ENCODE measurements at regions not wholly inside any gene's neighbourhood (a gene's known extent, or its start where the extent isn't known, plus 50 kb on each side); places are given as distances from the start of the nearest gene placed in this dataset.
"Not testable (repeated sequence)": the region's sequence is repeated elsewhere in the genome, so short reads cannot be mapped to it uniquely, and the experiment has no call there.

GRCh38 chr22:22296047-22296446 lies 51.5 kb downstream of the VPREB1 start:
- DNase-seq (ENCODE audit: low spot score) = not testable (repeated sequence)

- DNase-seq (ENCODE audit: low spot score) = not testable (repeated sequence)
Observed at GRCh38 chr22:22297159-22297793, 52.7 kb downstream of the VPREB1 start.

GRCh38 chr22:22297794-22298653 lies 53.4 kb downstream of the VPREB1 start:
- DNase-seq (ENCODE audit: low spot score) = peak; percentile 61

- not testable (repeated sequence) for DNase-seq (ENCODE audit: low spot score)
Observed at GRCh38 chr22:22298654-22299009, 54.0 kb downstream of the VPREB1 start.

DNA sequence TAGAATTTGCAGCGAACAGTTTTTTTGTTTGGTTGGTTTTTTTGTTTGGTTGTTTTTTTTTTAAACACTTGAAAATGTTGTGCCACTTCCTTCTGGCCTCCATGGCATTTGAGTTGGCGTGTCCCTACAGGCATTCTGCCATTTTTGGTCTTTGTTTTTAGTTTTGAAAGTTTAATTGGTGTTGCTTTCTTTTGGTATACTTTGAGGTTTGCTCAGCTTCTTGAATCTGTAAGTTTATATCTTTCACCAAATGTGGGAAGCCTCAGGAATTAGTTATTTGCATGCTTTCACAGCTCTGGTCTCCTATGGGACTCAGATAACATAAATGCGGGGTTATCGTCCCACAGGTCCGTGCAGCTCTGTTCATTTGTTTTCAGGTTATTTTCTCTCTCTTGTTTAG lies 55.9 kb downstream of the VPREB1 start:
- not testable (repeated sequence) for DNase-seq (ENCODE audit: low spot score)

DNA sequence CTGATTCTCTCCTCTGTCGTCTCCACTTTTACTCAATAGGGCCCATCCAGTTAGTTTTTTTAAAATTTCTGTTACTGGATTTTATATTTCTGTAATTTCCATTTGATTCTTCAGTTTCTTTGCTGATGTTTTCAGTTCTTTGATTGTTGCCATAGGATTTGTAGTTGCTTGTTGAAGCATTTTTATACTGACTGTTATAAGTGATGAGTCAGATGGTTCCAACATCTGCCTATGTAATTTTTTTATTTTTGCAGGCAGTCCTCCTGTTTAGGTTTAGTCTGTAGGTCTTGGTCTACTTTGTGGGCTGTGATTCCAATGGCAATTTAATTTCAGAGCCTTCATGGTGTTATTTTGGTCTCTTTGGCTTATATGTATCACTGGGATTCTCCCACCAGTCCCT lies 56.4 kb downstream of the VPREB1 start:
- not testable (repeated sequence) for DNase-seq (ENCODE audit: low spot score)

GRCh38 chr22:22316589-22316988 lies 72.0 kb downstream of the VPREB1 start:
- DNase-seq (ENCODE audit: low spot score) = no peak

DNA sequence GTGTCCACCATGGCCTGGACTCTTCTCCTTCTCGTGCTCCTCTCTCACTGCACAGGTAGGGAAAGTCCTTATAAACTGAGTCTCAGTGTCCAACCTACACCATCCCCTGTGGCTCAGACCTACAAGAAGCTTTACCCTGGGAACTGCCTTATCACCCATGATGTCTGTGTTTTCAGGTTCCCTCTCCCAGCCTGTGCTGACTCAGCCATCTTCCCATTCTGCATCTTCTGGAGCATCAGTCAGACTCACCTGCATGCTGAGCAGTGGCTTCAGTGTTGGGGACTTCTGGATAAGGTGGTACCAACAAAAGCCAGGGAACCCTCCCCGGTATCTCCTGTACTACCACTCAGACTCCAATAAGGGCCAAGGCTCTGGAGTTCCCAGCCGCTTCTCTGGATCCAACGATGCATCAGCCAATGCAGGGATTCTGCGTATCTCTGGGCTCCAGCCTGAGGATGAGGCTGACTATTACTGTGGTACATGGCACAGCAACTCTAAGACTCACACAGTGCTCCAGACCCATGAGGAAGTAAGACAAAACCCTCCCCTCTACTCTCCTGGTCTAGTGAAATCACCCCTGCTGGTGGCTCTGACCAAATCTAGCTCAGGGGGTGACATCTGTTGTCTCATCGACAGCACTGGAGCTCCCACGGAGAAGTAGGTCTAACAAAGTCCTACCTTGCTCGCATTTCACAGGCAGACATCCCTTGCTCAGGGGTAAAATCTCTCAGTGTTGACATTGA lies 74.3 kb downstream of the VPREB1 start:
- DNase-seq (ENCODE audit: low spot score) = no peak

DNA sequence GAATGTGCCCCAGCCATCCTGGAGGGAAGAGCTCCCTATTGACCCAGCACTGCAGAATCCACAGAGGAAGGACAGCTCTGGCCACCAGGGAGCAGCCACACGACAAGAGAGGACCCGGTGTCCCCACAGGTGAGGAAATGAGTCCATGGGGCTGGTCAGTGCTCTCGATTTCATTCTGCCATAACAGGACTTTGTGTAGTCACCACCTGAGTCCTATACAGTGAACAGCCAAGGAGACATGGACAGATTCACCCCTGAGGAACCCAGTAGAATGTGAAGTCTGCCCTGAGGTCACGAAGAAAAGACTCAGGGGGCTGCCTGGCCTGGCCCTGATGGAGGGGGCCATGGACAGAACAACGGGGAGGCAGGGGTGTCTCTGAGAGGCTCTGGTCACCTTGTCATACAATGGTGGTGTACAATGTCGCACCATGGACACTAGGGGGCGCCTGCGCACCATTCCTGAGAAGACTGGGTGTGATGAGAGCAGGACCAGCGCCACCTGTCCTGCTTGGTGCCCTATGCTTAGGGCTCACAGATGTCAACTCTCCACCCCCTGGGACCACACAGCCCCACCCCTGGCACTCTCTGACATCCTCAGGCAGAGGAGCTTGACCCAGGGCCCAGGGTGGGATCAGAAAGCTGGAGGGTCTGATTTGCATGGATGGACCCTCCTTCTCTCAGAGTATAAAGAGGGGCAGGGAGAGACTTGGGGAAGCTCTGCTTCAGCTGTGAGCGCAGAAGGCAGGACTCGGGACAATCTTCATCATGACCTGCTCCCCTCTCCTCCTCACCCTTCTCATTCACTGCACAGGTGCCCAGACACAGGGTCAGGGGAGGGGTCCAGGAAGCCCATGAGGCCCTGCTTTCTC lies 77.4 kb downstream of the VPREB1 start:
- peak; percentile 69 for DNase-seq (ENCODE audit: low spot score)

GRCh38 chr22:22322792-22323191 lies 78.2 kb downstream of the VPREB1 start:
- no peak for DNase-seq (ENCODE audit: low spot score)

GRCh38 chr22:22327723-22328122 lies 83.1 kb downstream of the VPREB1 start:
- DNase-seq (ENCODE audit: low spot score) = no peak

GRCh38 chr22:22329792-22330191 lies 85.2 kb downstream of the VPREB1 start:
- no peak for DNase-seq (ENCODE audit: low spot score)

DNA sequence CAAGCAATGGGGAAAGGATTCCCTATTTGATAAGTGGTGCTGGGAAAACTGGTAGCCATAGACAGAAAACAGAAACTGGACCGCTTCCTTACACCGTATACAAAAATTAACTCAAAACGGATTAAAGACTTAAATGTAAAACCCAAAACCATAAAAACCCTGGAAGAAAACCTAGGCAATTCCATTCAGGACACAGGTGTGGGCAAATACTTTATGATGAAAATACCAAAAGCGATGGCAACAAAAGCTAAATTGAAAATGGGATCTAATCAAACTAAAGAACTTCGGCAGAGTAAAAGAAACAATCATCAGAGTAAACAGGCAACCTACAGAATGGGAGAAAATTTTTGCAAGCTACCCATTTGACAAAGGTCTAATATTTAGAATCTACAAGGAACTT lies 91.1 kb downstream of the VPREB1 start:
- not testable (repeated sequence) for DNase-seq (ENCODE audit: low spot score)

DNA sequence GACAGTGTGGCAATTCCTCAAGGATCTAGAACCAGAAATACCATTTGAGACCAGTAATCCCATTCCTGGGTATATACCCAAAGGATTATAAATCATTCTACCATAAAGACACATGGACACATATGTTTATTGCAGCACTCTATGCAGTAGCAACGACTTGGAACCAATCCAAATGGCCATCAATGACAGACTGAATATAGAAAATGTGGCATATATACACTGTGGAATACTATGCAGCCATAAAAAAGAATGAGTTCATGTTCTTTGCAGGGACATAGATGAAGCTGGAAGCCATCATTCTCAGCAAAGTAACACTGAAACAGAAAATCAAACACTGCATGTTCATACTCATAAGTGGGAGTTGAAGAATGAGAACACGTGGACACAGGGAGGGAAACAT lies 91.7 kb downstream of the VPREB1 start:
- not testable (repeated sequence) for DNase-seq (ENCODE audit: low spot score)

GRCh38 chr22:22338778-22339177 lies 94.2 kb downstream of the VPREB1 start:
- not testable (repeated sequence) for DNase-seq (ENCODE audit: low spot score)

GRCh38 chr22:22341736-22342135 lies 97.2 kb downstream of the VPREB1 start:
- DNase-seq (ENCODE audit: low spot score) = no peak

DNA sequence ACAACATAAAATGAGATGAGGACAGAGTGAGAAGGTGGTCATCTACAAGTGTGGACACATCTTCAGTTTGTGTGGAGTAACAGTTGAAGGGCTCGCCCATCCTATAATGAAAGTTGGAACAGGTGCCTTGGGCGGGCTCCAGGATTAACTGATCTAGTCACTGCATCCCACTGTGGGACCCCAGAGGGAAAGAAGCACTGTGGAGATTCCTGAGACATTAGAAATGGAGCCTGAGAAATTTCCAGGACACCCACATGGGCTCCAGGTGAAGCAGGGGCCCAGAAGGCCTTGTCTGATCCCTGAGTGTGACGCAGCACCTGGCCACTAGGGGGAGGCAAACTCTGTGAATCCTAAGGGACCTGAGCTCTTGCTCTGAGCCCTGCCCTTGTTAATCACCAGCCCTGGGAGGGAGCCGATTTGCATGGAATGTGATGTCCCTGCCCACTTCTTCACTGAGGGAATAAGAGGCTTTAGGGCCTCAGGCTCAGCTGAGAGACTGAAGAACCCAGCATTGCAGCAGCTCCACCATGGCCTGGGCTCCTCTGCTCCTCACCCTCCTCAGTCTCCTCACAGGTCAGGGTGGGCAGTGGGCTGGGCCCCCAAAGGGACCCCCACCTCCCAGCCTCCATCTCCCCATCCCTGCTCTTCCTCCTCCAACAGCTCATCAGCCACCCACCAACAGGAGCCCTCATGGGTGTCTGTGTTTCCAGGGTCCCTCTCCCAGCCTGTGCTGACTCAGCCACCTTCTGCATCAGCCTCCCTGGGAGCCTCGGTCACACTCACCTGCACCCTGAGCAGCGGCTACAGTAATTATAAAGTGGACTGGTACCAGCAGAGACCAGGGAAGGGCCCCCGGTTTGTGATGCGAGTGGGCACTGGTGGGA lies 98.4 kb downstream of the VPREB1 start:
- peak; percentile 73 for DNase-seq (ENCODE audit: low spot score)

DNA sequence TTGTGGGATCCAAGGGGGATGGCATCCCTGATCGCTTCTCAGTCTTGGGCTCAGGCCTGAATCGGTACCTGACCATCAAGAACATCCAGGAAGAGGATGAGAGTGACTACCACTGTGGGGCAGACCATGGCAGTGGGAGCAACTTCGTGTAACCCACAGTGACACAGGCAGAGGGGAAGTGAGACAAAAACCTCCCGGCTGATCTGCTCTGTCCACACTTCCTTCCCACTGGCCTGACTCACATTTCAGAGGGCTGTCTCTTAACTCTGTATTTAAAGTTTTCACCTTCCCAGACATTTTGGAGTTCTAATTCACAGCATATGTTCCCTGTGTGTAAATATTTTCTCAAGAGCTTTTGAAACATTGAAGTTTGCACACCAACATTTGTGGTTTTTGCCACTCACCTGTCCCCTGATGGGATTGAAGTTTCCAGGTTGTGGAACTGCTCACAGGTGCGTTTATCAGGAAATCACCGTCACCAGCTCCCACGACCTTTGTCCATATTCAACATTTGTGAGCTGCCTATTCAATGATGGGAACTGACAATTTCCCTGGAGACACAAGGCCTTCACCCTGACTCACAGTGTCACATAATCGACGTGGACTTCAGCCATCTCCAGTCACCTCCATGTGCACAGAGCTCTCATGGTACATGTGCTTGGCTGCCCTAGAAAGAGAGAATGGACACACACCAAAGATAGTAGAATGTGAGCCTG lies 99.2 kb downstream of the VPREB1 start:
- DNase-seq (ENCODE audit: low spot score) = no peak

- no peak for DNase-seq (ENCODE audit: low spot score)
Observed at GRCh38 chr22:22344430-22344829, 99.8 kb downstream of the VPREB1 start.

GRCh38 chr22:22345781-22346180 lies 101.2 kb downstream of the VPREB1 start:
- no peak for DNase-seq (ENCODE audit: low spot score)
